ENCODE measurements at regions not wholly inside any gene's neighbourhood (a gene's known extent, or its start where the extent isn't known, plus 50 kb on each side); places are given as distances from the start of the nearest gene placed in this dataset.

DNA sequence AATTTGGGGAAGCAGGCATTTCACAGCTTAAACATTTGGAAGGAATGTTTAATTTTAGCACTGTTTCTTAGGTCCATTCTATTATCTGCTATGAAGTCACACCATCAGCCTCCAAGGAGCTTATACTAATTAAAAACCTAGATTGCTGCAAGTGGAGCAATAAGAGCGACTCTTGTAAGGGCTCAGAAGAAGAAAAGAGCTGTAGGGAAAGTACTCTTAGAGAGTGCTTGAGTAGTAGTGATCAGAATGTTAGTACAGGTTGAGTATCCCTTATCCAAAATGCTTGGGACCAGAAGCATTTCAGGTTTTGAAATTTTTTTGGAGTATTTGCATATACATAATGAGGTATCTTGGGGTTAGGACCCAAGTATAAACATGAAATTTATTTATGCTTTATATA is 285.3 kb downstream of the UBE3D start:
- no peaks in the 10 kb centered on the region for H3K27me3 ChIP-seq
- no peaks in the 10 kb centered on the region for H3K36me3 ChIP-seq
- H3K4me1 ChIP-seq, result no peaks in the 10 kb centered on the region
- 66 to 70% (median 66%) methylated on average over 1 of the region's 1 CpG for WGBS, 4 donors
- ATAC-seq, result no peak
- no peak overlapping the region for H3K27ac ChIP-seq
- no peaks in the 10 kb centered on the region for H3K9me3 ChIP-seq
- no peak for TF ChIP-seq POLR2A (IDR thresholded peaks at IDR 0.05)
- TF ChIP-seq CTCF (IDR thresholded peaks at IDR 0.05), result no peak
- H3K4me3 ChIP-seq, result no peak overlapping the region
- intact Hi-C loops (cut with DNase I), result no loop called here
- DNase-seq, result no peak

DNA sequence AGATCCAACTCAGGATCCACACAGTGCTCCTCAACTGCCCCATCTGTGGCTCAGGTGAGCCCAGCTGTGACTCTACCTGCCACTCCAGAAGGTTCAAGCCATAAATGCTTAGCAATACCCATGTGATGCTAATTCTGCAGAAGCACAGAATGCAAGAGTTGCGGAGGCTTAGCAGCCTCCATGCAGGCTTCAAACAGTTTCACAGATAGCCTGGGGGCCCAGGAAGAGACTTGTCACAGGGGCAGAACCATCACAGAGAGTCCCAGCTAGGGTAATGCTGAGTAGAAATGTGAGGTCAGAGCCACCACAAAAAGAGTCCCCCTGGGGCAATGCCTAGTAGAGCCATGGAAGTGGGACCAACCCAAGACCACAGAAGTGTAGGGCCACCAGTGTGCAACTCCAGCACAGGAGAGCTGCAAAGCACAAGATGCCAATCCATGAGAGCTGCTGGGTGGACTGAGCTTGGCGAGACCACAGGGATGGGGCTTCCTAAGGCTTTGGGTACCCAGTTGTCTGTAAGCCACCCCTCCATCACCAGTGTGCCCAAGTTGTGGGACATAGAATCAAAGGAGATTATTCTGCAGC is 283.9 kb downstream of the UBE3D start:
- Histone ChIP-seq H3K4me1 (no peaks in the 10 kb centered on the region), H3K4me3 (no peak overlapping the region), H3K9me3 (no peaks in the 10 kb centered on the region), H3K36me3 (no peaks in the 10 kb centered on the region), H3K27ac (no peak overlapping the region), H3K27me3 (no peaks in the 10 kb centered on the region)
- intact Hi-C loops (cut with DNase I), result no loop called here
- WGBS, 4 donors, result 83 to 93% (median 87%) methylated on average over 2 of the region's 2 CpGs
- TF ChIP-seq CTCF (IDR thresholded peaks at IDR 0.05) (no peak), POLR2A (IDR thresholded peaks at IDR 0.05) (no peak)
- DNase-seq (no peak), ATAC-seq (no peak)

DNA sequence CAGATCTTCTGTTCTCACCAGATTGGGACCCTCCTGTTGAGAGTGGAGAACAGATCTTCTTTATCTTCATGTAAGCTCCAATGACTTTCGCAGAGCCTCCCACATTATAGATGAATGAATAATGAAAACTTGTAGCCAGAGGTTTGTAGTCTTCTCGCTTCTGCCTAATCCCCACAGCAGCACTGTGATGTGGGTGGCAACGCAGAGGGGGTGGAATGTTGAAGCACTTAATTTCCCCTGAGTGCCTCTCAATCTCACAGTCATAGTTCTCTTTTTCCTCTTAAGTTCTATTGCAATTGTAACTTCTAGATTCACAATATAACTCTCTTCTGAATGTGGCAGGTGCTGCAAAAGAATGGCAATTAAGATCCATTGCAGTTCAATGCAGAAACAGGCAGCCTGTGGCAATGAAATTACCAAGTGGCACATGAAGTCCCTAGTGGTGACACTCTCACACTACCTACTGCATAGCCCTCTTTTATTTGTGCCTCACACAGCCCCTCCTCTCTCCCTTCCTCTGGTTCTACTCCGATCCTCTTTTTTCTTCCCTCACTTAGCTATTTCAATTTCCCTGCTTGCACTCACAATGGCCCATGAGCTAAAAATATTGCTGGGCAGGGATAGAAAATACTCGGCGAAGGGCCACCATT is 281.9 kb downstream of the UBE3D start:
- 46 to 60% (median 54%) methylated on average over 6 of the region's 6 CpGs for WGBS, 4 donors
- Histone ChIP-seq H3K9me3 (no peaks in the 10 kb centered on the region), H3K27me3 (no peaks in the 10 kb centered on the region), H3K36me3 (no peaks in the 10 kb centered on the region), H3K4me1 (no peaks in the 10 kb centered on the region), H3K4me3 (no peak overlapping the region), H3K27ac (no peak overlapping the region)
- intact Hi-C loops (cut with DNase I), result no loop called here
- TF ChIP-seq POLR2A (IDR thresholded peaks at IDR 0.05) (no peak), CTCF (IDR thresholded peaks at IDR 0.05) (peak in 4 of 12 donors; percentile 15 to 23 (median 20))
- ATAC-seq, result no peak
- DNase-seq, result no peak

- WGBS, 4 donors, result 58 to 73% (median 72%) methylated on average over 2 of the region's 2 CpGs
- intact Hi-C loops (cut with DNase I), result no loop called here
- peaks cover 0 to 3% (median 0%) of the 10 kb centered on the region in 12 donors for H3K9me3 ChIP-seq
- no peaks in the 10 kb centered on the region for H3K4me1 ChIP-seq
- H3K36me3 ChIP-seq, result no peaks in the 10 kb centered on the region
- no peak for DNase-seq
- no peaks in the 10 kb centered on the region for H3K27me3 ChIP-seq
- TF ChIP-seq CTCF (IDR thresholded peaks at IDR 0.05), result no peak
- no peak for TF ChIP-seq POLR2A (IDR thresholded peaks at IDR 0.05)
- no peak for ATAC-seq
- no peak overlapping the region for H3K27ac ChIP-seq
- no peak overlapping the region for H3K4me3 ChIP-seq
Measured at GRCh38 chr6:82785206-82785605, 280.4 kb downstream of the UBE3D start.
